ENCODE measurements at regions not wholly inside any gene's neighbourhood (a gene's known extent, or its start where the extent isn't known, plus 50 kb on each side); places are given as distances from the start of the nearest gene placed in this dataset.

GRCh38 chr9:1591310-1591709 is 423.8 kb upstream of the SMARCA2 start:
- H3K27ac ChIP-seq = no peak overlapping the region
- no peaks in the 10 kb centered on the region for H3K27me3 ChIP-seq
- no peaks in the 10 kb centered on the region for H3K36me3 ChIP-seq
- 35 to 61% (median 50%) methylated on average over 1 of the region's 1 CpG for WGBS, 5 donors
- no peak overlapping the region for H3K4me3 ChIP-seq
- no peak for DNase-seq
- no peaks in the 10 kb centered on the region for H3K4me1 ChIP-seq
- TF ChIP-seq POLR2AphosphoS5 (IDR thresholded peaks at IDR 0.05) (no peak), EP300 (IDR thresholded peaks at IDR 0.05) (no peak), POLR2A (IDR thresholded peaks at IDR 0.05) (no peak), CTCF (IDR thresholded peaks at IDR 0.05) (no peak)
- peaks cover 0 to 7% (median 3%) of the 10 kb centered on the region in 4 donors for H3K9me3 ChIP-seq
- intact Hi-C loops (cut with DNase I; ENCODE audit: low total_unique reads) = no loop called here

GRCh38 chr9:1598270-1598669 is 416.9 kb upstream of the SMARCA2 start:
- Histone ChIP-seq H3K27me3 (peaks cover 0 to 10% (median 0%) of the 10 kb centered on the region in 3 donors), H3K4me3 (no peak overlapping the region), H3K36me3 (no peaks in the 10 kb centered on the region), H3K27ac (no peak overlapping the region), H3K9me3 (no peaks in the 10 kb centered on the region), H3K4me1 (no peaks in the 10 kb centered on the region)
- WGBS, 5 donors = 82 to 88% (median 84%) methylated on average over 2 of the region's 2 CpGs
- DNase-seq = no peak
- TF ChIP-seq EP300 (IDR thresholded peaks at IDR 0.05) (no peak), POLR2AphosphoS5 (IDR thresholded peaks at IDR 0.05) (no peak), POLR2A (IDR thresholded peaks at IDR 0.05) (no peak), CTCF (IDR thresholded peaks at IDR 0.05) (no peak)
- intact Hi-C loops (cut with DNase I; ENCODE audit: low total_unique reads) = no loop called here

- DNase-seq = no peak
- Histone ChIP-seq H3K4me1 (no peaks in the 10 kb centered on the region), H3K36me3 (no peaks in the 10 kb centered on the region), H3K9me3 (no peaks in the 10 kb centered on the region), H3K4me3 (no peak overlapping the region), H3K27ac (no peak overlapping the region), H3K27me3 (peaks cover 0 to 13% (median 0%) of the 10 kb centered on the region in 3 donors)
- no peak for TF ChIP-seq EP300 (IDR thresholded peaks at IDR 0.05)
- WGBS, 5 donors = 24 to 40% (median 27%) methylated on average over 2 of the region's 2 CpGs
- intact Hi-C loops (cut with DNase I; ENCODE audit: low total_unique reads) = no loop called here
Measured at GRCh38 chr9:1599961-1600360, 415.2 kb upstream of the SMARCA2 start.

- H3K27me3 ChIP-seq = peaks cover 0 to 13% (median 0%) of the 10 kb centered on the region in 3 donors
- no peaks in the 10 kb centered on the region for H3K9me3 ChIP-seq
- intact Hi-C loops (cut with DNase I; ENCODE audit: low total_unique reads) = no loop called here
- H3K27ac ChIP-seq = no peak overlapping the region
- no peaks in the 10 kb centered on the region for H3K36me3 ChIP-seq
- 48 to 55% (median 51%) methylated on average over 5 of the region's 5 CpGs for whole genome bisulfite sequencing, 5 donors
- H3K4me1 ChIP-seq = no peaks in the 10 kb centered on the region
- DNase-seq = peak in 1 of 2 donors; percentile 41
- no peak overlapping the region for H3K4me3 ChIP-seq
- TF ChIP-seq POLR2A (IDR thresholded peaks at IDR 0.05) (no peak), CTCF (IDR thresholded peaks at IDR 0.05) (peak in 2 of 7 experiments; percentile 14 to 28)
Measured at GRCh38 chr9:1604942-1605560, 410.1 kb upstream of the SMARCA2 start.

GRCh38 chr9:1606253-1606652 is 408.9 kb upstream of the SMARCA2 start:
- WGBS, 5 donors = 34 to 53% (median 40%) methylated on average over 5 of the region's 5 CpGs

More at GRCh38 chr9:1606253-1606652, 408.9 kb upstream of the SMARCA2 start:
- H3K27ac ChIP-seq = no peak overlapping the region
- H3K27me3 ChIP-seq = peaks cover 0 to 13% (median 0%) of the 10 kb centered on the region in 3 donors
- no peaks in the 10 kb centered on the region for H3K9me3 ChIP-seq
- no peaks in the 10 kb centered on the region for H3K4me1 ChIP-seq
- H3K36me3 ChIP-seq = no peaks in the 10 kb centered on the region
- intact Hi-C loops (cut with DNase I; ENCODE audit: low total_unique reads) = no loop called here
- TF ChIP-seq CTCF (IDR thresholded peaks at IDR 0.05) (no peak), POLR2A (IDR thresholded peaks at IDR 0.05) (no peak), POLR2AphosphoS5 (IDR thresholded peaks at IDR 0.05) (no peak), EP300 (IDR thresholded peaks at IDR 0.05) (no peak)
- DNase-seq = no peak
- no peak overlapping the region for H3K4me3 ChIP-seq

All from stomach (tissue), 8 donors.